NCI-H1048 (cell line): ENCODE measurements at regions not wholly inside any gene's neighbourhood (a gene's known extent, or its start where the extent isn't known, plus 50 kb on each side); places are given as distances from the start of the nearest gene placed in this dataset.
"Not testable (repeated sequence)": the region's sequence is repeated elsewhere in the genome, so short reads cannot be mapped to it uniquely, and the experiment has no call there.

Source experiments
- DNase-seq: peaks from one replicate; lab custom pipeline; 2025; lab: John Stamatoyannopoulos, UW

GRCh38 chr13:24995225-24995804 is 100.6 kb upstream of the PABPC3 start:
- DNase-seq: peak; percentile 73

- DNase-seq: no peak
Observed at GRCh38 chr13:24997367-24997967, 98.5 kb upstream of the PABPC3 start.

DNA sequence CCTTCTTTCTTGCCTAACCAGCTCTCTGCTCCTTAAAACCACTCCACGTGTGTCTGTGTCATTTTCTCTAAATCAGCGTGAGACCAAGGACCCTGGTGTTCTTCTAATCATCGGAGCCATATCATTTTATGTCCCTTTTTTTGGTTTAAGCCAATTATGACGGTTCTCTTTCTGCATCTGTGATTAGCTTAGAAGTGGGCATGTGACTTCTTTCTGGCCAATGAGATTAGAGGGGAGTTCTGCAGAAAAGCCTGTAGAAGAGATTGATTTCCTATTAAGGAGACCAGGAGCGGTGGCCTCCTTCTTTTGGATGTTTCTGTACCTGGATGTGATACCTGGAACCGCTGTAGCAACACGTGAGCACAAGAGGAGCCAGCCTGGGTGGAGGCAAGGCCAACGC is 97.5 kb upstream of the PABPC3 start:
- no peak for DNase-seq

GRCh38 chr13:25001476-25002206 is 94.3 kb upstream of the PABPC3 start:
- no peak for DNase-seq

- DNase-seq: not testable (repeated sequence)
Observed at GRCh38 chr13:25002311-25002710, 93.6 kb upstream of the PABPC3 start.

- DNase-seq: not testable (repeated sequence)
Observed at GRCh38 chr13:25004489-25004888, 91.4 kb upstream of the PABPC3 start.

DNA sequence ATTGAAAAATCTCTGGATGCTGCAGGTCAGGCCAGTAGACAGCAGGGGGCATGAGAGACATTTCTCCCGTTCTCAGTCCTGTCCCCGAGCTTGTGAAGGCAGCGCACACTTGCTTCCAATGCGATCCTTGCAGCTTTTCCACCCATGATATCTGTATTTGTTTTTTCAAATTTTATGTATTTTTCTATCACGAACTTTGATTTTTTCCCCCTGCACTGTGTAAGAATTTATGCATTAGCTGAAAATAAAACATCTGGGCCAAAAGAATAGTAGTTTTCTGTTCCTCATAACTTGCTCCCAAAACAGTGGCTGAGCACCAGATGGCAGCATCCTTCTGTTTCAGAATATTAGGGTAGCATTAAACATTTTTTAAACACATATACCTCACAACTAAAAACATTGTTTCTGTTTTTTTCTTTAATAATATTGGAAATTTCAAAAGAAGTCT is 90.9 kb upstream of the PABPC3 start:
- DNase-seq: not testable (repeated sequence)

DNA sequence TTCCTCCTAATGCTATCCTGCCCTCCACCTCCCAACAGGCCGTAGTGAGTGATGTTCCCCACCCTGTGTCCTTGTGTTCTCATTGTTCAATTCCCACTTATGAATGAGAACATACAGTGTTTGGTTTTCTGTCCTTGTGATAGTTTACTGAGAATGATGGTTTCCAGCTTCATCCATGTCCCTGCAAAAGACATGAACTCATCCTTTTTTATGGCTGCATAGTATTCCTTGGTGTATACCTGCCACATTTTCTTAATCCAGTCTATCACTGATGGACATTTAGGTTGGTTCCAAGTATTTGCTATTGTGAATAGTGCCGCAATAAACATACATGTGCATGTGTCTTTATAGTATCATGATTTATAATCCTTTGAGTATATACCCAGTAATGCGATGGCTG is 88.5 kb upstream of the PABPC3 start:
- not testable (repeated sequence) for DNase-seq

DNA sequence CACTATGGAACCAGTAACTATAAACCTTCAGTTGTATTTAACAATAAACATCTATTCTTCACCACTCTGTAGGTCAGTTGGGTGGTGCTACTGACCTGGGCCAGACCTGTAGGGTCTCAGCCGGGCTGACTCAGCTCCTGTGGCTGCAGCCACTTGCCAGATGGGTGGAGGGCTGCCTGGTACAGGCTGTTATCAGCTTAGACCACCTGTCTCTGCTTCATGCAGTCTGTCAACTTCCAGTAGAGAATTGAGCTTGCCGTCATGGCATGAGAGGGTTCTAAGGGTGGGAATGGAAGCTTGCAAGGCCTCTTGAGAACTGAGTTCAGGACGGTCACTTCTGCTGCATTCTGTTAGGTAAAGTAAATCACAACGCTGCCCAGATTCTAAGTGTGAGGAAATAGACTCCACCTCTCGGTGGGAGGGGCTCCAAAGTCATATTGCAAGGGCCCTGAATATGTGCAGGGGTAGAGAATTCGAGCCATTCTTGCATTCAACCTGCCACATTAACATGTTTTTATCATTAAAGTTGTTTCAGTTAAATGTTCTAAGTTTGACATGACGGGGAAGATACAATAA is 81.5 kb upstream of the PABPC3 start:
- DNase-seq: not testable (repeated sequence)

GRCh38 chr13:25017176-25017575 is 78.8 kb upstream of the PABPC3 start:
- not testable (repeated sequence) for DNase-seq

DNA sequence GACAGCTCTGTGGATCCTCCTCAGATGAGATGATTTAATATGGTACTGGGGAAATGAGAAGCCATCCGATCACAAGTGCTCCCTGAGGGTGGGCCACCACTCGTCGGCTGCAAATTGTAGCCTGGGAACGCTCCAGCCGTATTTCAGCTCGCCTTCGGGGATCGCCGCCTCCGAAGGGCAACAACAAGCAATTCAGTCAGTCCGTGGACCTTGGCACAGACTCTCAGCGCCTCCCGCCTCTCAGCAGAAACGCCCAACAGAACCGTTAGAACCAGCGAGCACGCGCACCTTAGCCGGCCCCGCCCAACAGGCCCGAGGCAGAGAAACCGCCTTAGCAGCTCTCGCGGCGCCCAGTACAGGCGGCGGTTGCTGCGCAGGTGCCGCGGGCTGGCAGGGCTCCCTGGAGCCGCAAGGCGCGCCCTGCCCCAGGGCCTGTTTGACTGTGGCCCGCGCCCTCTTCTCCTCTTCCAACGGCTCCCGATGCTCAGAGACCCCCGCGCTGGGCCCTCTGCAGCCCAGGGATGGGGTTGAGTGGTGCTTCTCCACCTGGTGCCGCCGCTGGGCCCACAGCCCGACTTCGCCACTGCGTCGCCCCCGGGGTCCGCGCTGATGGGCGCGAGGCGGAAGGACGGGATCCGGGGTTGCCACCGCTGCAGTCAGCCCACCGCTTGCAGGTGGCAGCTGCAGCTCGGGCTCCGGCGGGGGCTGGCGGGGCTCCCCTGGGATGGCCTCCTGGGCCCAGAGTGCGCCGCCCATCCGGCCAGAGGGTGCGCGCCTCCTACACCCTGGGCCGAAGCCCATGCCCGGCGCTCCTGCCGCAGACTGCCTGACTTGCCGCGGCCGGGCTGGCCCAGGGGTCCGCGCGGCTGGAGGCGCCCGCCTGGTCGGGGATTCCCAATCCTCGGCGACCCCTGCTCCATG is 77.9 kb upstream of the PABPC3 start:
- not testable (repeated sequence) for DNase-seq

GRCh38 chr13:25018729-25019115 is 77.2 kb upstream of the PABPC3 start:
- DNase-seq: no peak

GRCh38 chr13:25019741-25020140 is 76.2 kb upstream of the PABPC3 start:
- not testable (repeated sequence) for DNase-seq

GRCh38 chr13:25024175-25024574 is 71.8 kb upstream of the PABPC3 start:
- no peak for DNase-seq

GRCh38 chr13:25032160-25032559 is 63.8 kb upstream of the PABPC3 start:
- no peak for DNase-seq

DNA sequence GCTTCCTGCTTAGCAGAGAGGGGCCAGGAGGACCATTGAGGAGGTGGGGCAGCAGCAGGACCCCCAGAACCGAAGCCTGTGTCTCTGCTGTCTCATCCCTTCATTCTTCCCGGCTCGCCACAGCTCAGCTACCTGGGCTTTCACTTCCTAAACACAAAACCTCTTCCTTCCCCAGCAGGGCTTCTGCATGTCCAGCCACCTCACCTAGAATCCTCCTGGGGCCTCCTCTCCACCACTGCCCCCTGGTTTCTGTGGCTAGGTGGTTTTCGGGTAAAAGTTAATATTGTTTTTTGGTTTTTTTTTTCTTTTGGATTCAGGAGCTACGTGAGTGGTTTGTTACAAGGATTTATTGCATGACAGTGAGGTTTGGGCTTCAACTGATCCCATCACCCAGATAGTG is 61.8 kb upstream of the PABPC3 start:
- DNase-seq: no peak

DNA sequence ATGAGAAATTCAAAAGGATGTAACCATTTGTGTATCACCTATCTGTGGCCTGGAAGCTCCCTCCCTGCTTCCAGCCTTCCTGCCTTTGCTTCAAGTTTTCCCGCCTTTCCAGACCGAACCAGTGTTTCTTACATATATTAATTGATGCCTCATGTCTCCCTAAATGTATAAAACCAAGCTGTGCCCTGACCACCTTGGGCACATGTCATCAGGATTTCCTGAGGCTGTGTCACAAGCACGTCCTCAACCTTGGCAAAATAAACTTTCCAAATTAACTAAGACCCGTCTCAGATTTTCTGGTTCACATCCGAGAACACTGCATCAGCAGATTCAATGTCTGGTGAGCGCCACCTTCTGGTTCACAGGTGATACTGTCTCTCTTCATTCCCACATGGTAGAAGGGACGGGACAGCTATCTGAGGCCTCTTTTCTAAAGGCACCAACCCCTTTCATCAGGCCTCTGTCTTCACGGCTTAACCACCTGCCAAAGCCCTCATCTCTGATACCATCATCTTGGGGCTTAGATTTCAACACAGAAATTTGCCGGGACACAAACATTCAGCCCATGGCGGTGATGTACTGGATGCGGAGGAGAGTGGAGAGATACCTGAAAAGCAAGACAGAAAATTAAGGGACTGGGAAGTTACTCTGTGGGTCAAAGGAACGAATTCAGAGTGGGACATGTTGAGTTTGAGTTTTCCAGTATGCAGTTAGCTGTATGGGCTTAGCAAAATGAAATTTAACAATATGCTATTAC is 58.7 kb upstream of the PABPC3 start:
- no peak for DNase-seq

GRCh38 chr13:25042151-25042865 is 53.6 kb upstream of the PABPC3 start:
- no peak for DNase-seq

DNA sequence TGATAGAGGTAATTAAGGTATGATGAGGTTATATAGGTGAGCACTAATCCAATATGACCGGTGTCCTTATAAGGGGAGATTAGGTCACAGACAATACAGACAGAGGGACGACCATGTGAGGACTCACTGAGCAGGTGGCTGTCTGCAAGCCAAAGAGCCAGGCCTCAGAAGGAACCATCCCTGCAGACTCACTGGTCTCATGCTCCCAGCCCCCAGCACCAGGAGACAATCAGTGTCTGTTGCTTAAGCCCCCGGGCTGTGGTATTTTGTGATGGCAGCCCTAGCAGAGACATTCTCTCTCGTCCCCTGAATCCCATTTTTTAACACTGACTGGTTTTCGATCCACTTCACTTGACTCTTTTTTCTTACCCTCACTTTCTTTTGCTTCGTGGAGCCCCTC is 51.9 kb upstream of the PABPC3 start:
- no peak for DNase-seq
